ENCODE measurements at regions not wholly inside any gene's neighbourhood (a gene's known extent, or its start where the extent isn't known, plus 50 kb on each side); places are given as distances from the start of the nearest gene placed in this dataset.

- no peak for DNase-seq (ENCODE audit: low spot score)
Measured at GRCh38 chrX:4243759-4244158, 530.3 kb upstream of the PRKX start.

DNA sequence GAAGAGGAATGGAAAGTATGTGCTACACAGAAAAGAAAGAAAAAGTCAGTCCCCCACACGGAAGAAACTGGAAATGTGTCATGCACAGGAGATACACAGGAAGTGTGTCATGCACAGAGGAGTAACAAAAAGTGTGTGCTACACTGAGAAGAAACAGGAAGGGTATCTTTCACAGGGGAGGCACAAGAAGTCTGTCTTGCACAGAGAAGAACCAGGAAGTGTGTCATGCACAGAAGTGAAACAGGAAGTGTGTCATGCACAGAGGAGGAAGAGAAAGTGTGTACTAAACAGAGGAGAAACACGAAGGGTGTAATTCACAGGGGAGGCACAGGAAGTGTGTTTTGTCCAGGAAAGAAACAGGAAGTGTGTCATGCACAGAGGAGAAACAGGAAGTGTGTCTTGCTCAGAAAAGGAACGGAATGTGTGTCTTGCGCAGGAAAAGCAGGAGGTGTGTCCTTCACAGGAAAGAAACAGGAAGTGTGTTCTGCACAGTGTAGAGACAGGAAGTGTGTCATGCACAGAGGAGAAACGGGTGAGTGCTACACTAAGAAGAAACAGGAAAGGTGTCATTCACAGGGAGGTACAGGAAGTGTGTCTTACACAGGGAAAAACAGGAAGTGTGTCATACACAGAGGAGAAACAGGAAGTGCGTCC is 527.2 kb upstream of the PRKX start:
- no peak for DNase-seq (ENCODE audit: low spot score)

- DNase-seq (ENCODE audit: low spot score) = no peak
Measured at GRCh38 chrX:4239650-4240540, 526.4 kb upstream of the PRKX start.

GRCh38 chrX:4238916-4239315 is 525.5 kb upstream of the PRKX start:
- no peak for DNase-seq (ENCODE audit: low spot score)

DNA sequence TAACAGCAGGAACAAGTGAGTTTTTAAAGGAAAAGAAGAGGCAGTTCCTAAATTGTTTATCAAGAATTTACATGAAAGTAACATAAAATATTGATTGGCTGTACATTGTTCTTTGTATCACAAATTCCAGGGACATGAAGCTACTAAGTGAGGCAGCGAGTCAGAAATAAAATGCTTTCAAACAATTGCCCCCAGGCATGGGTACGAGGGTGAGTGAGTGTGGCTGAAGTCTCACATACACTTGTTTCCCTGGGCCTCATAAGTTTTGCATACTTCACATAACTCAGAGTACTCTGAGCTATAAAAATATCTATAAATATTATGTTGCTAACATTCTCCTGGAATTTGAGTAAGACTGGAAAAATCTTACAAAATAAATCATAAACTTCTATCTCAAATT is 511.6 kb upstream of the PRKX start:
- DNase-seq (ENCODE audit: low spot score) = no peak

DNA sequence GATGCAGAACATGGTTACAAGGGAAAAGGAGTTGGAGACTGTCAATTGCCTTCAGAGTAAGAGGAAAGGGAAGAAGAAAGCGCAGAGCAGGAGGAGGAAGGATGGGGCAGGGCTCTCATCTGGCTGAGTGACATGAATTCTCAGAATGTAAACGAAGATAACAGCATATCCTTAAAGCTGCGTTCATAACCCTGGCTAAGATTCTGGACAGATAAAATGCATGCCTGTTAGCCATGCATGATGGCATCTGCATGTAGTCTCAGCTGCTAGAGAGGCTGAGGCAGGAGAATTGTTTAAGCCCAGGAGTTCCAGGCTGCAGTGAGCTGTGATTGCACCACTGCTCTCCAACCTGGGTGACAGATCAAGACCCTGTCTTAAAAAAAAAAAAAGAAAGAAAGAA is 493.5 kb upstream of the PRKX start:
- DNase-seq (ENCODE audit: low spot score) = no peak

DNA sequence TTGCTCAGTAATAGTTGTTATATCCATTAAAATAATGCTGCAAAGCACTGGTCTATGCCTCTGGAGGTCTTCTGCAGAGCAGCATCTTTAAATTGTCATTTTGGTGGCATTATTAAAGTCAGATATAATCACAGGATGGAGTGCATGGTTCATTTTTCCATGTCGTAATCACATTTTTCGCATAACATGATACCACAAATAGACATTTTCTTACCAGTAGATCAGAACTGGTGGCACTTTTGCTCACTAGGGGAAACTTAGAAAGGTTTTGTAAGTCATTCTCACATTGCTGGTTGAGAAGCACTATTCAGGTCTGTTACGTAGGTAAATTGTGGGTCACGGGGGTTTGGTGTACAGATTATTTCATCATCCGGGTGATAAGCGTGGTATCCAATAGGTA is 484.5 kb upstream of the PRKX start:
- DNase-seq (ENCODE audit: low spot score) = no peak

DNA sequence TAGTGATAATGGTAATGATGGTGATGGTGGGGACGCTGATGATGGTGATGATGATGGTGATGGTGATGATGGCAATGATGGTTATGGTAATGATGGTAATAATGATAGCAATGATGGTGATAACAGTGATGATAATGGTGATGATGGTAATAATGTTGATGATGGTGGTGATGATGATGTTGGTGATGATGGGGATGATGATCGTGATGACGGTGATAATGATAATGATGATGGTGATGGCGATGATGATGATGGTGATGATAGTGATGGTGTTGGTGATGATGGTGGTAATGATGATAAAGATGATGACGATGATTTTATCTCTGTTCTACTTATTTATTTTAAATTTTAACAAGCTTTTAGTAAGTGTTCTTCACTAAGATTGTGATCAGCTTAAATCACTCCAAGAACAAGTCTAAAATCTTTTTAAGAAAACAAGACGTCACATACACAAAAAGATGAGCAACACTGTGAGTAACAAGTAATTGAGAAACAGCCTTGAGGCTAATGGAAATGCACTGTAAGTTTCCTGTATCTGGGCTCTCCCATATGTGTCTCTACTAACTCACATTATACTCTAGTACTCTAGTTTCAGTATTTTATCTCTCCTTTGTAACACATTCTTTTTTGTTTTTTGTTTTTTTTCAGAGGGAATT is 480.2 kb upstream of the PRKX start:
- DNase-seq (ENCODE audit: low spot score) = no peak

DNA sequence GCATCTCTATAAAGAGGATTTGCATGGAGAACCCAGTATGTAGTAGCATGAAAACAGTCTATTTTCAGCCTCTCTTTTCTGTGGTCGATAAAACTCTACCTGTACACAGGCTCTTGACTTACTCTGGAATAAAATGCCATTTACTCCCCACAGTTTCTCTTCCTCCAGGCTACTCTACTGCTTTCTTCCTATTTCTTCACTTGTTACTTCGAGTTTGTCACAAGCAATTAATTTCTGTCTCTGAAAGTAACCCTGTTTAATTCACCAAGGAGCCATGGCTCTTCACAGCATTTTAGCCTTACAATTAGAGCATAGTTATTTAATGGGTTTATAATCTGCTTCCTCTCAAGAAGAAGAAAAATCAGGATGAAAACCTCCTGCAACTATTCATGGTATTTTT is 472.9 kb upstream of the PRKX start:
- no peak for DNase-seq (ENCODE audit: low spot score)

DNA sequence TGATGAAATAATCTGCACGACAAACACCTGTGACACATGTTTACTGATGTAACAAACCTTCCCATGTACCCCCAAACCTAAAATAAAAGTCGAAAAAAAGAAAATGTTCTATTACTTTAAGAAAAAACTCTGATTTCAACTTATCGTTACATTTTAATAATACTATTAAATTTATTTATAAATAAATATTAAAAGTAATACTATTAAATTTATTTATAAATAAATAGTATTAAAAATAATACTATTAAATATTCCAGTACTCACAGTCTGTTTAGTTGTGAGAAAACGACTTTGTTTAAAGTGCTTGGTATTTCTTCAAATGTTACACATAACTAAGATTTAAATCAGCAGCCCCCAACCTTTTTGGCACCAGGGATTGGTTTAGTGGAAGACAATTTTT is 471.6 kb upstream of the PRKX start:
- no peak for DNase-seq (ENCODE audit: low spot score)

DNA sequence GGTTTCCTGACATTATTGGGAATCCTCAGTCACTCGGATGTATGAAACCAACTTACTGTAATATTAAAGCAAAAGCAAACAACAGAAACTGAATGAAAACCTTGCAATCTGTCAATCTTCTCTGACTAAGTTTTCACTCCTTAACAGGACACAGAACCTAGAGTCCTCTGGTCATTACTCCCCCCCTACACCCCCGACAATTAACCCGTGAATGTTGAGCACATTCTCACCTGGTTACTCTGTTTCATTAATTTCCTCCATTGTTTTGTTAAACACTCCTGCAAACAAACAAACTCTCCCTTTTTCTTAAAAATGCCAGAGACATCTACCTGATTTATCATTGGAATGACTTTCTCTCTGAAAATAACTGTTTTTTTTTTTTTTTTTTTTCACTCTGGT is 469.0 kb upstream of the PRKX start:
- DNase-seq (ENCODE audit: low spot score) = no peak

GRCh38 chrX:4181782-4182407 is 468.4 kb upstream of the PRKX start:
- no peak for DNase-seq (ENCODE audit: low spot score)

DNA sequence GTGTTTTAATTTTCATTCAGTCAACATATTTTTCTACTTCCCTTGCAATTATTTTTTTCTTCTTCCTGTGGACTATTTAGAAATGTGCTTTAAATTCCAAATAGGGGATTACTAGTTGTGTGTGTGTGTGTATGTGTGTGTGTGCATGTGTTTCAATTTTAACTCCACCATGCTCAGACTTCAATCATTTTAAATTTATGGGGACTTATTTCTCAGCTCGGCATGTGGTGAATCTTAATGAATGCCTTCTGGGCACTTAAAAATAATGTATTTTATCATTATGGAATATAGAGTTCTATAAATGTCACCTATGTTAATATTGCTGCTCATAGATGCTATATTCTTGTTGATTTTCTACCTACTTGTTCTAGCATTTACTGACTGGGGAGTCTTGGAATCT is 465.6 kb upstream of the PRKX start:
- no peak for DNase-seq (ENCODE audit: low spot score)

DNA sequence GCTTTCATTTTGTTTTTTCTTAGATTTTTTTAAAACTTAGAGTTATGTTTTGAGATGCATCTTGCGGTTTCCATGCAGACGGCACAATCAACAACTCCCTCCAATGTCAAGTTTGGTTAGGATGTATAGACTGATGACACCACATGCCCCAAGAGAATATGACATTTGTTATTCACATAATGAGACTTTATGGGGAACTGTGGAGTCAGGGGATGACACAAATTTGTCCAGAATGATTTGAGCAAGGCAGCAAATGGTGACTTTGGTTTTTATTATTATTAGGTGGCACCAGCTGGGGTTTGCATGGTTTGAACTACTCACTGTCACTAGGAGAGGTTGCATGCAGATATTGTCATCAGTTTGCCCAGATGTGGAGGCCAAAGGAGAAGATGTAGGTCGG is 461.8 kb upstream of the PRKX start:
- no peak for DNase-seq (ENCODE audit: low spot score)

GRCh38 chrX:4173743-4174142 is 460.3 kb upstream of the PRKX start:
- DNase-seq (ENCODE audit: low spot score) = no peak

GRCh38 chrX:4151798-4152197 is 438.3 kb upstream of the PRKX start:
- DNase-seq (ENCODE audit: low spot score) = no peak

DNA sequence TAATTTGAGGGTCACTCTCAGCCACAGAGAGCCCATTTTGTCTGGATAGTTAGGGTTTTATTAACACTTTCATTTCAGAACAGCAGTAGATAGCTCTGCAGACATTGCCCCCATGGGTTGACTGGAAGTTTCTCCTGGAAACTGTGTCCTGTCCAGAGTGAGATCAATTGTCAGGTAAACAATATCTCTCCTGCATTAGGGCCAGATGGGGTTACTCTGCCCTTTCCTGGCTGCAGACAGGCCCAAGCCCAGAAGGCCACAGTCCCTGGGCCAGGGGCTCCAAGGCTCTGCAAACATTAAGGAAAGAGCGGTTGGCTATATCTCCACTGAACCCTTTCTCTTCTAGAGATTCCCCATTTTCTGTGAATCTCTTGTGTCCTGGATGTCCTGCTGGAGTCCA is 436.8 kb upstream of the PRKX start:
- no peak for DNase-seq (ENCODE audit: low spot score)

- no peak for DNase-seq (ENCODE audit: low spot score)
Measured at GRCh38 chrX:4129626-4130025, 416.2 kb upstream of the PRKX start.

DNA sequence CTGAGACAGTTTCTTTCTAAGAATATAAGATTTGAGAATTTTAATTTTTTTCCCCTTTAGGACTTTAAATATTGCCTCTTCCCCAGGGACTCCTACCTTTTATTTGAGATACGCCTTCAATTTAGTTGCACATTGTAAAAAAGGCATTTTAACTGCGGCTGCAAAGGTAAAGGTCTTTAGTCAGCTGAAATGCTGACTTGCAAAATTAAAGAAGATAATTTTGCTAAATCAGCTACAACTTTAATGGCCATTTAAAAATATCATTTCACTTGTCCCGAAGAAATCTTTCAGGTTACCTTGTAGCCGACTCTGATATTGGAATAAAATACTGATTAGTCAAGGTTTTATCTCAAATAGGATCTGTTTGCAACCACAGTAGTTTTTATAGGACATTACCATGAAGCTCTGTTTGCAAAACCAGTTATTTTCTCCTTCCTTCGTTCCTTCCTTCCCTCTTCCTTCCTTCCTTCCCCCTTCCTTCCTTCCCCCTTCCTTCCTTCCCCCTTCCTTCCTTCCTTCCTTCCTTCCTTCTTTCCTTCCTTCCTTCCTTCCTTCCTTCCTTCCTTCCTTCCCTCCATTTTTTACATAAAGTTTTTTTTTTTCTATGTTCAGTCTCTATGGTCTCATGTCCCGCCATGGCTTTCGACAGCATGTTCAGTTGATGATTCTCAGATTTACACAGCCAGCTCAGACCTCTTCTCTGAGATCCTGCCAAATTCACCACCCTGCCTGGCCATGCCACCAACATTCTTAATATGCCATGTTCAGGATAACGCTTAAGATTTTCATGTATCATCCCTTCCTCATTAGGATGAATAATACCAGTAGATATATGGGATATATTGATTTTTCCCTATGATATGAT is 405.4 kb upstream of the PRKX start:
- no peak for DNase-seq (ENCODE audit: low spot score)

DNA sequence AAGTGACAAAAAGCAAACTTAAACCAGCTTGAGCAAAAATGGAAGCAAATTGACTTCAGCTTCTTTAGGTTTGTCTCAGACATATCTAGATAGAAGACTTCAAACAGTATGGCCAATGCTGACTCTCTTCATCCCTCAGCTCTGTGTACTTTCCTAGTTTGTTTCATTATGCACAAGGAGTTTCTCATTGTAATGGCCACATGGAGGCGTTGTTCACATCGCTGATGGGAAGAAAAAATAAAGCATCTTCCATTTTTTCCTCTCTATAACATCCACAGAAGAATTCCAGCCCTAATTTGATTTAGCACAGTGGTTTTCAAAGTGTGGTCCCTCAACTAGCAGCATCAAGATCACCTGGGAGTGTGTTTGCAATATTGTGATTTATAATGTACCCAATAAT is 397.5 kb upstream of the PRKX start:
- DNase-seq (ENCODE audit: low spot score) = no peak

GRCh38 chrX:4094926-4095325 is 381.5 kb upstream of the PRKX start:
- DNase-seq (ENCODE audit: low spot score) = no peak
